HEK293T (cell line): ENCODE measurements at regions not wholly inside any gene's neighbourhood (a gene's known extent, or its start where the extent isn't known, plus 50 kb on each side); places are given as distances from the start of the nearest gene placed in this dataset.

Experiments used
- BHLHE40 ChIP-seq: fragments of 450-650 bp; IDR thresholded peaks from 2 replicates; pipeline ENCODE4 v1.6.1; 2016; ENCODE audit warnings: mild to moderate bottlenecking, moderate library complexity, borderline replicate concordance
- CTBP1 ChIP-seq: fragments of 450-650 bp; IDR thresholded peaks from 2 replicates; pipeline ENCODE4 v1.6.1; 2016; ENCODE audit warnings: borderline replicate concordance
- NFRKB ChIP-seq: fragments of 450-650 bp; IDR thresholded peaks from 2 replicates; pipeline ENCODE4 v1.6.1; 2016; ENCODE audit warnings: mild to moderate bottlenecking, moderate library complexity
- SP1 ChIP-seq: fragments of 450-650 bp; IDR thresholded peaks from 2 replicates; pipeline ENCODE4 v1.6.1; 2017
- SUZ12 ChIP-seq: fragments of 450-650 bp; IDR thresholded peaks from 2 replicates; pipeline ENCODE4 v1.6.1; 2016; ENCODE audit warnings: mild to moderate bottlenecking
- ZNF384 ChIP-seq: fragments of 450-650 bp; IDR thresholded peaks from 2 replicates; pipeline ENCODE4 v1.6.1; 2016

- no peak for TF ChIP-seq BHLHE40
- TF ChIP-seq SP1 = no peak
- TF ChIP-seq CTBP1 = no peak
- no peak for TF ChIP-seq ZNF384
- TF ChIP-seq NFRKB = no peak
- TF ChIP-seq SUZ12 = no peak
Measured at GRCh38 chr5:38790891-38791290, 54.9 kb upstream of the OSMR start.
